T-helper 2 cell treated with Interferon-gamma antibody and Interleukin-4, amounts not matched to agents 5 μg/mL and 100 μg/mL, for 36 hours (primary cell): ENCODE measurements at regions not wholly inside any gene's neighbourhood (a gene's known extent, or its start where the extent isn't known, plus 50 kb on each side); places are given as distances from the start of the nearest gene placed in this dataset.

Source experiments
- DNase-seq: peaks from one replicate; pipeline ENCODE4 v3.0.0; 2021; ENCODE audit warnings: low spot score
- H3K27ac Mint-ChIP-seq: one replicate; pipeline ENCODE4 v1.8.0; 2021; ENCODE audit warnings: mild to moderate bottlenecking, mixed read lengths
- H3K27me3 Mint-ChIP-seq: one replicate; pipeline ENCODE4 v1.8.0; 2021; ENCODE audit warnings: low read depth, mixed read lengths
- H3K36me3 Mint-ChIP-seq: one replicate; pipeline ENCODE4 v1.8.0; 2021; ENCODE audit warnings: low read depth, mixed read lengths
- H3K4me1 Mint-ChIP-seq: one replicate; pipeline ENCODE4 v1.8.0; 2021; ENCODE audit warnings: low read depth, mixed read lengths
- H3K4me3 Mint-ChIP-seq: one replicate; pipeline ENCODE4 v1.8.0; 2022; ENCODE audit warnings: mild to moderate bottlenecking, moderate library complexity, mixed read lengths
- H3K9me3 Mint-ChIP-seq: one replicate; pipeline ENCODE4 v1.8.0; 2021; ENCODE audit warnings: mixed read lengths

GRCh38 chr13:83532809-83533208 lies 349.5 kb downstream of the SLITRK1 start:
- Mint-ChIP-seq H3K36me3 (no peaks in the 10 kb centered on the region), H3K4me3 (no peak overlapping the region), H3K4me1 (no peaks in the 10 kb centered on the region), H3K27me3 (no peaks in the 10 kb centered on the region), H3K9me3 (peaks cover 34% of the 10 kb centered on the region), H3K27ac (no peak overlapping the region)
- DNase-seq, result no peak

- H3K36me3 Mint-ChIP-seq, result no peaks in the 10 kb centered on the region
- no peak overlapping the region for H3K27ac Mint-ChIP-seq
- DNase-seq, result no peak
- H3K4me3 Mint-ChIP-seq, result no peak overlapping the region
- H3K27me3 Mint-ChIP-seq, result no peaks in the 10 kb centered on the region
- peaks cover 28% of the 10 kb centered on the region for H3K9me3 Mint-ChIP-seq
- H3K4me1 Mint-ChIP-seq, result no peaks in the 10 kb centered on the region
Observed at GRCh38 chr13:83531022-83531421, 351.3 kb downstream of the SLITRK1 start.

DNA sequence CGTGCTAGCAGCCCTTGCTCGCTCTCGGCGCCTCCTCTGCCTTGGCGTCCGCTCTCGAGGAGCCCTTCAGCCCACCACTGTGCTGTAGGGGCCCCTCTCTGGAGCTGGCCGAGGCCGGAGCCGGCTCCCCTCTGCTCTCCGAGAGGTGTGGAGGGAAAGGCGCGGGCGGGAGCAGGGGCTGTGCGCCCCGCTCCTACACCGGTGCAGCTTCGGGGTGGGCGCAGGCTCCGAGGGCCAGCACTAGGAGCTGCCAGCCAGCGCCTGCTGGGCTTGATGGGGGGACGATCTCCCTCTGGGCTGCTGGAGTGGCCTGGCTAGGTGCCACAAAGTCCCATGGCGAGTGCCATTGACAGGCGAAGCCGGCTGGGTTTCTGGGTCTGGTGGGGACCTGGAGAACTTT lies 365.5 kb downstream of the SLITRK1 start:
- H3K27me3 Mint-ChIP-seq, result no peaks in the 10 kb centered on the region
- H3K4me3 Mint-ChIP-seq, result no peak overlapping the region
- DNase-seq, result no peak

DNA sequence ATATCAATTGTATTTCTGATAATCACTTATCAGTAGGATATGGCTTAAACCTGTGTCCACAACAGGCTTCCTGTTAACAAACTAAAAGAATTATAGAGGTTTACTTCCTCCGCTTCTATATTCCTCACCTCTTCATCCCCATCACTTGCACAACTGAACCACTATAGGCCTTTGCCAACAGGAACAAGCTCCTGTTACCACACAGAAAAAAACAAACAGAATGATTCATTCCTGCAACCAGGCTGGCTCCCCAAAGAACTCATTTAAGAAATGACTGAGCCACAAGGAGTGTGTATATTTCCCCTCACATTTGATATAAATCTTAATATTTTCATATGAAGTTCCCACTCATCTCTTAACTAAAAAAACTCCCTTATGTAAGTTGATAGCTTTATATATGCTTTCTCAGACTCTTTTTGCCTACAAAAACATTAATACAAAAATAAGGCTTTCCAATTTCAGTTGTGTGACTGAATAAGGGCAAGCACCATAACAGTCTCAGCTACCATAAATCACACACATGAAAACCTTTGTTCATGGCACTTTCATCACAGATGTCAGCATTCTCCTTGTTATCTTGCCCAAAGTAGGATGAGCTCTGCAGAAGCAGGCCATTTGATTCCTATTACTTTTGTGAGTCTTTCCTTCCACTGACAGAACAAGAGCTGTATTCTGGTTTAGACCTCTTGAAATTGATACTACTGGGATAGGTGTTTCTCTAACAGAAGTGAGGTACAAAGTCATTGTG lies 366.8 kb downstream of the SLITRK1 start:
- no peak for DNase-seq
- Mint-ChIP-seq H3K36me3 (no peaks in the 10 kb centered on the region), H3K4me3 (no peak overlapping the region), H3K9me3 (peaks cover 33% of the 10 kb centered on the region), H3K27me3 (no peaks in the 10 kb centered on the region), H3K27ac (no peak overlapping the region), H3K4me1 (no peaks in the 10 kb centered on the region)

More for the DNA sequence above, 365.5 kb downstream of the SLITRK1 start:
- H3K36me3 Mint-ChIP-seq, result no peaks in the 10 kb centered on the region
- H3K4me1 Mint-ChIP-seq, result no peaks in the 10 kb centered on the region
- no peak overlapping the region for H3K27ac Mint-ChIP-seq
- H3K9me3 Mint-ChIP-seq, result peaks cover 28% of the 10 kb centered on the region

DNA sequence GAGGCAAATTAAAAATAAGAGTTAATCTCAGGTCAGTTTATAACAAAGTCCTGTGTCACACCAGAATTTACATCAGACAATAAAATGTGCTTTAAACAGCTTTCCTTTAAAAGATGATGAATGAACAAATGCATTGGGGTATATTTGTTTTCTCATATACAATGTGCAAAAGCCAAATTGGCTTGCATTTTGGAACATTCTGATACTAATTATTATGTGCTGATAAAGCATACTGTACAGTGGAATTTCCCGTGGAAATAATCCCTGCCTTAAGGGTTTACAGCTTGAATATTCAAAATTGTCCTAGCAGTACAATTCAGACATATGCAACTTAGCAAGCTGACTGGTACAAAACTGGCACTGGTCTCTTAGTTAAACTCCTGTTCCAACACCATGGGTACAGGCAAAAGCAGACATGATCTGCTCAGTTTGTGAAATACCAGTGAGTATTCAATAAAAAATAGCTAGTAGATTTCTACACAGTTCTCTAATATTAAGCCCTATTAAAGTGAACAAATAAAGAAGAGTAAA lies 373.4 kb downstream of the SLITRK1 start:
- no peak overlapping the region for H3K4me3 Mint-ChIP-seq
- no peaks in the 10 kb centered on the region for H3K36me3 Mint-ChIP-seq
- no peak overlapping the region for H3K27ac Mint-ChIP-seq
- no peak for DNase-seq
- H3K4me1 Mint-ChIP-seq, result no peaks in the 10 kb centered on the region
- peaks cover 15% of the 10 kb centered on the region for H3K9me3 Mint-ChIP-seq
- H3K27me3 Mint-ChIP-seq, result no peaks in the 10 kb centered on the region

GRCh38 chr13:83503424-83503823 lies 378.9 kb downstream of the SLITRK1 start:
- no peak overlapping the region for H3K27ac Mint-ChIP-seq
- H3K4me3 Mint-ChIP-seq, result no peak overlapping the region
- H3K36me3 Mint-ChIP-seq, result no peaks in the 10 kb centered on the region
- no peaks in the 10 kb centered on the region for H3K27me3 Mint-ChIP-seq
- no peak for DNase-seq
- H3K4me1 Mint-ChIP-seq, result no peaks in the 10 kb centered on the region
- peaks cover 27% of the 10 kb centered on the region for H3K9me3 Mint-ChIP-seq

DNA sequence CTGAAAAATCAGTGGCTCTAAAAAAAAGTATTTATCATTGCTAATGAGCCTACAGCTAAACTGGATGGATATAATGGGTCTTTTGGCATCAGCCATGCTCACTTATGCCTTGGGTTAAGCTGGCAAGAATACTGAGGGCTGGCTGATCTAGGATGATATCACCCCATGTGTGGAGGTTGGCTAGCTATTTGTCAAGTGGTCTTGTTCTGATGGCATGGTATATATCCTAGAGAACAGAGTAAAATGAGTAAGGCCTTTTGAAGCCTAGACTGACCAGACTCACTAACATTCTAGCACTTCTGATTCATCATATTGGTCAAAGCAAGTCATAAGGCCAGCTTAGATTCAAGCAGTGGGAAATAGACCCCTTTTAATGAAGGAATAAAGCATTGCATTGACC lies 383.0 kb downstream of the SLITRK1 start:
- Mint-ChIP-seq H3K4me1 (no peaks in the 10 kb centered on the region), H3K4me3 (no peak overlapping the region), H3K36me3 (no peaks in the 10 kb centered on the region), H3K9me3 (peaks cover 35% of the 10 kb centered on the region), H3K27ac (no peak overlapping the region), H3K27me3 (no peaks in the 10 kb centered on the region)
- DNase-seq, result no peak

DNA sequence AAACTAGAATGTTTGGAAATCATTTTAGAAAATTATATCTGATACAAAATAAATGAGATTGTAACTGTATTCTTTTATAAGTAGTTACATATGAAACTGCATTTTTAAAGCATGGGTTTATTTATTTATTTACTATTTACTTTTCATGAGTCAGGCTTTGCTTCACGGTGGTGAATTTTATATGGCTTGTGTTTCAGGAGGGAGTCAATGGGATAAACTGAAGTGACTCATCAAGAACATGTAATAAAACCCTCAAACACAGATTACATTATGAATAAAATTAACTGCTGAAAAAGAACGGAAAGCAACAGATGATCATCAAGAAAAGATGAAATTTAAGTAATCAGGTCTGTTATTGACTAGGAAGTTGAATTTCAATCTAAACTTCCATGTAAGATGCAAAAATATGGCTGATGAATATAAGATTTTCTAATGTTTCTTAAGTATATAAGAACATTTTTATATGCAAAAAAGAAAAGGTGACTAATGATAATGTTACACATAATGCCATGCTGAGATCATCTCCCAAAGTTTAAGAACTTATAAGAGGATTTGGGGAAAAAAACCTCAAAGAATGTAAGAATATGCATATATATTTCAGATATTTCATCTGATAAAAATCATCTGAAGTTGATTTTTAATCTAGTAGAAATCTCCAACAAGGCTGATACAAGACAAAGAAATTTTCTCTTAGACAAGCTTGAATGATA lies 383.6 kb downstream of the SLITRK1 start:
- no peaks in the 10 kb centered on the region for H3K27me3 Mint-ChIP-seq
- no peaks in the 10 kb centered on the region for H3K4me1 Mint-ChIP-seq
- H3K36me3 Mint-ChIP-seq, result no peaks in the 10 kb centered on the region
- H3K9me3 Mint-ChIP-seq, result peaks cover 36% of the 10 kb centered on the region
- no peak overlapping the region for H3K27ac Mint-ChIP-seq
- DNase-seq, result no peak
- H3K4me3 Mint-ChIP-seq, result no peak overlapping the region

DNA sequence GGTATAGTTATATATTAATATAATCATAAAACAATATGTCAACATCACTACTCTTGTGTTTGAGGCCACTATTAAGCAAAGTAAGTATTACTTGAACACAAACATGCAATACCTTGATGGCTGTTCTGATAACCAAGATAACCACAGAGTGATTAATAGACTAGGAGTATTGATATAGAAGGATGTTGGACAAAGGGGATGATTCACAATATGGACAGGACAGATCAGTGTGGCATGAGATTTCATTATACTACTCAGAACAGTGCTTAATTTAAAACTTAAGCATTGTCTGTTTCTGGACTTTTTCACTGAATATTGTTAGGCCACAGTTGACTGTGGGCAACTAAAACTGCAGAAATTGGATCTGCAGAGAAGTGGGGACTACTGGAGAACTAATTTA lies 384.2 kb downstream of the SLITRK1 start:
- H3K27ac Mint-ChIP-seq, result no peak overlapping the region
- DNase-seq, result no peak
- H3K4me1 Mint-ChIP-seq, result no peaks in the 10 kb centered on the region
- no peaks in the 10 kb centered on the region for H3K27me3 Mint-ChIP-seq
- H3K4me3 Mint-ChIP-seq, result no peak overlapping the region
- H3K36me3 Mint-ChIP-seq, result no peaks in the 10 kb centered on the region
- H3K9me3 Mint-ChIP-seq, result peaks cover 32% of the 10 kb centered on the region

DNA sequence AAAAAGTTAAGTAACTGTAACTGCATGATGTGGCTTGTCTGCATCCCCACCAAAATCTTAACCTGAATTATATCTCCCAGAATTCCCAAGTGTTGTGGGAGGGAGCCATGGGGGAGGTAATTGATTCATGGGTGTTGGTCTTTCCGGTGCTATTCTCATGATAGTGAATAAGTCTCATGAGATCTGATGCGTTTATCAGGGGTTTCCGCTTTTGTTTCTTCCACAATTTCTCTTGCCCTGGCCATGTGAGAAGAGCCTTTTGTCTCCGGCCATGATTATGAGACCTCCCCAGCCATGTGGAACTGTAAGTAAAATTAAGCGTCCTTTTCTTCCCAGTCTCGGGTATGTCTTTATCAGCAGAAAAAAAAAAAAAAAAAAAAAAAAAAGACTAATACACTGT lies 385.8 kb downstream of the SLITRK1 start:
- Mint-ChIP-seq H3K27me3 (no peaks in the 10 kb centered on the region), H3K4me1 (no peaks in the 10 kb centered on the region), H3K4me3 (no peak overlapping the region), H3K27ac (no peak overlapping the region), H3K36me3 (no peaks in the 10 kb centered on the region), H3K9me3 (peaks cover 33% of the 10 kb centered on the region)
- no peak for DNase-seq

GRCh38 chr13:83485101-83485500 lies 397.2 kb downstream of the SLITRK1 start:
- no peak for DNase-seq
- Mint-ChIP-seq H3K4me3 (no peak overlapping the region), H3K9me3 (peaks cover 22% of the 10 kb centered on the region), H3K36me3 (no peaks in the 10 kb centered on the region), H3K4me1 (no peaks in the 10 kb centered on the region), H3K27me3 (no peaks in the 10 kb centered on the region), H3K27ac (no peak overlapping the region)

DNA sequence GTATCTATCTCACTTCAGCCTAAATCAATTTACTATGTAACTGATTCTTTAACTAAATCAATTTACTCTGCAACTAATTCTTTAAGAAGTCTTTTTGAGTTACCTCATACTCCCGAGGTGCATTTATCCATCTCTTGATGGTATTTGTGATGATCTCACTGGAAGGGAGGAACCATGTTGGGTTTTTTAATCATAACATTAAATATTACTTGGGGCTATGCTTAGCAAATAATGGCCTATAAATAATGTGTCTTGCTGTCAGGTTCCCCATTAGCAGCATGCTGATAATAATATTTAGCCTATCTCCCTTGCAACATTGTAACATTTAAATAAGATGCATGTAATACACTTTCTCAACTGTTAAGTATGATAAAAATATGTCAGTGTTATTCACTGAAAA lies 411.3 kb downstream of the SLITRK1 start:
- Mint-ChIP-seq H3K27ac (no peak overlapping the region), H3K27me3 (no peaks in the 10 kb centered on the region), H3K36me3 (no peaks in the 10 kb centered on the region), H3K4me3 (no peak overlapping the region), H3K4me1 (no peaks in the 10 kb centered on the region), H3K9me3 (peaks cover 58% of the 10 kb centered on the region)
- no peak for DNase-seq

DNA sequence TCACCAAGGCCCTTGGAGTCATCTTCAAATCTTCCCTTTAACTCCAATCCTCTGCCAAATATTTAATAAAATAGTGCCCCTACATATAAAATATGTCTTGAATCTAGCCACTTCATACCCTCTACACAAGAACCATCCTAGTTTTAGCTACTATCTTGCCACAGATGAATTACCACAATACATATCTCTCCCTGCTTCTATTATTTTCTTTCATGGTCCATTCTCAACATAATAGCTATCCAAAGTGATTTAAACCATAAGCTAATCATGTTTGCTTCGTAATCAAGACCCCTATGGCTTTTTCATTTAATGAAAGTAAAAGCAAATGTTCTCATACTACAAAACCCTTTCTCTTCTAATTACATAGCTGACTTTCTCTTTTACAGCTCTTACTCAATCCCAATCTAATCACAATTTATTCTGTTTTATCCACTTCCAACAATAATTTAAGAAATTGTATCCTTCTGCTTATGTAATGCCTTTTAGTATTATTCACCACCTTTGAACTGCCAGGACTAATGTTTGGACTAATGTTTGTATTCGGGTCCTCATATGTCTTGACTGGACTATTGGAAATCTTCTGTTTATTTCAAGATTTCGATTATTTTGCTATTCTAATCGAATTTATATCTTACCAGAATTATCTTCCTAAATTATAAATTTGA lies 412.0 kb downstream of the SLITRK1 start:
- Mint-ChIP-seq H3K27ac (no peak overlapping the region), H3K36me3 (no peaks in the 10 kb centered on the region), H3K4me3 (no peak overlapping the region), H3K9me3 (peaks cover 57% of the 10 kb centered on the region), H3K4me1 (no peaks in the 10 kb centered on the region), H3K27me3 (no peaks in the 10 kb centered on the region)
- DNase-seq, result no peak

GRCh38 chr13:83453723-83454122 lies 428.6 kb downstream of the SLITRK1 start:
- Mint-ChIP-seq H3K9me3 (peaks cover 21% of the 10 kb centered on the region), H3K4me1 (no peaks in the 10 kb centered on the region), H3K27me3 (no peaks in the 10 kb centered on the region), H3K27ac (no peak overlapping the region), H3K36me3 (no peaks in the 10 kb centered on the region), H3K4me3 (no peak overlapping the region)
- DNase-seq, result no peak
